ENCODE measurements at regions not wholly inside any gene's neighbourhood (a gene's known extent, or its start where the extent isn't known, plus 50 kb on each side); places are given as distances from the start of the nearest gene placed in this dataset.

DNA sequence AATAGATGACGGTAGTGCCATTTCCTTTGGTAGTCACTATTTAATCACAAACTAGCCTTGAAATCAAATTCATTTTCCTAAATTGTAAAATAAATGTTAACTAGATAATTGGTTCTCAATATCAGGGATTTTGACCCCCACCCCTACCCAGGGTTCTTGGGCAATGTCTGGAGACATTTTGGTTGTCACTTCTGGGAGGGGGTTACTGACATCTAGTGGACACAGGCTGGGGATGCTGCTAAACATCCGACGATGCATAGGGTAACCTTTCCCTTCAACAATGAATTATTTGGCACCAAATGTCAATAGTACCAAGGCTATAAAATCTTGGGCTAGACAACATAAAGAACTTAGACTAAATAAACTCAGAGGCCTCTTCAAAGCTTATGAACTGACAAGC lies 285.8 kb upstream of the TRPC5 start:
- TF ChIP-seq EZH2 (IDR thresholded peaks at IDR 0.05; ENCODE audit: borderline replicate concordance, low read depth, low read length, severe bottlenecking), result no peak
- TF ChIP-seq, protein P1, sequence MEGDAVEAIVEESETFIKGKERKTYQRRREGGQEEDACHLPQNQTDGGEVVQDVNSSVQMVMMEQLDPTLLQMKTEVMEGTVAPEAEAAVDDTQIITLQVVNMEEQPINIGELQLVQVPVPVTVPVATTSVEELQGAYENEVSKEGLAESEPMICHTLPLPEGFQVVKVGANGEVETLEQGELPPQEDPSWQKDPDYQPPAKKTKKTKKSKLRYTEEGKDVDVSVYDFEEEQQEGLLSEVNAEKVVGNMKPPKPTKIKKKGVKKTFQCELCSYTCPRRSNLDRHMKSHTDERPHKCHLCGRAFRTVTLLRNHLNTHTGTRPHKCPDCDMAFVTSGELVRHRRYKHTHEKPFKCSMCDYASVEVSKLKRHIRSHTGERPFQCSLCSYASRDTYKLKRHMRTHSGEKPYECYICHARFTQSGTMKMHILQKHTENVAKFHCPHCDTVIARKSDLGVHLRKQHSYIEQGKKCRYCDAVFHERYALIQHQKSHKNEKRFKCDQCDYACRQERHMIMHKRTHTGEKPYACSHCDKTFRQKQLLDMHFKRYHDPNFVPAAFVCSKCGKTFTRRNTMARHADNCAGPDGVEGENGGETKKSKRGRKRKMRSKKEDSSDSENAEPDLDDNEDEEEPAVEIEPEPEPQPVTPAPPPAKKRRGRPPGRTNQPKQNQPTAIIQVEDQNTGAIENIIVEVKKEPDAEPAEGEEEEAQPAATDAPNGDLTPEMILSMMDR (IDR thresholded peaks at IDR 0.05; ENCODE audit: borderline replicate concordance, extremely low read depth, low read length, poor library complexity, severe bottlenecking), result peak; percentile 12
